DMS 273 treated with DMSO at 0.1 percent for 48 hours (cell line): ENCODE measurements at regions not wholly inside any gene's neighbourhood (a gene's known extent, or its start where the extent isn't known, plus 50 kb on each side); places are given as distances from the start of the nearest gene placed in this dataset.
A peak's percentile ranks its signal among the peaks of the same experiment; 100 is the strongest.
"Not testable (repeated sequence)": the region's sequence is repeated elsewhere in the genome, so short reads cannot be mapped to it uniquely, and the experiment has no call there.

Experiments used
- DNase-seq: peaks from one replicate; lab custom pipeline; 2025; lab: John Stamatoyannopoulos, UW

GRCh38 chr15:81056304-81056703, 55.6 kb downstream of the TLNRD1 start:
- DNase-seq, result no peak

- DNase-seq, result no peak
These were observed 59.7 kb downstream of the TLNRD1 start for GRCh38 chr15:81060470-81060869.

GRCh38 chr15:81060907-81061306, 60.2 kb downstream of the TLNRD1 start:
- no peak for DNase-seq

GRCh38 chr15:81061490-81062253, 60.9 kb downstream of the TLNRD1 start:
- no peak for DNase-seq

- DNase-seq, result no peak
These were observed 62.2 kb downstream of the TLNRD1 start for GRCh38 chr15:81062937-81063336.

- DNase-seq, result no peak
These were observed 63.5 kb downstream of the TLNRD1 start for GRCh38 chr15:81064253-81064652.

- not testable (repeated sequence) for DNase-seq
These were observed 66.5 kb upstream of the CFAP161 start for GRCh38 chr15:81067567-81067966.

GRCh38 chr15:81068516-81068915, 65.6 kb upstream of the CFAP161 start:
- no peak for DNase-seq

GRCh38 chr15:81069356-81069755, 64.7 kb upstream of the CFAP161 start:
- no peak for DNase-seq

GRCh38 chr15:81069909-81070308, 64.2 kb upstream of the CFAP161 start:
- DNase-seq, result no peak

GRCh38 chr15:81071120-81071519, 63.0 kb upstream of the CFAP161 start:
- DNase-seq, result no peak

GRCh38 chr15:81071705-81072104, 62.4 kb upstream of the CFAP161 start:
- no peak for DNase-seq

GRCh38 chr15:81072551-81072950, 61.5 kb upstream of the CFAP161 start:
- no peak for DNase-seq

GRCh38 chr15:81073801-81074200, 60.3 kb upstream of the CFAP161 start:
- no peak for DNase-seq

- DNase-seq, result no peak
These were observed 59.3 kb upstream of the CFAP161 start for GRCh38 chr15:81074773-81075172.

GRCh38 chr15:81075272-81075671, 58.8 kb upstream of the CFAP161 start:
- no peak for DNase-seq

- peak; percentile 86 for DNase-seq
These were observed 53.1 kb upstream of the CFAP161 start for GRCh38 chr15:81080996-81081395.

GRCh38 chr15:81083201-81083600, 50.9 kb upstream of the CFAP161 start:
- no peak for DNase-seq
